H9 (cell line): ENCODE measurements at regions not wholly inside any gene's neighbourhood (a gene's known extent, or its start where the extent isn't known, plus 50 kb on each side); places are given as distances from the start of the nearest gene placed in this dataset.

ENCODE experiments used
- DNase-seq: peaks from one replicate; pipeline ENCODE4 v3.0.0-alpha.2; 2017
- H2AFZ ChIP-seq: one replicate; pipeline ENCODE4 v1.6.1; 2013; ENCODE audit warnings: mild to moderate bottlenecking, low read length, control low read depth, moderate library complexity
- H2AK5ac ChIP-seq: 2 replicates; pipeline ENCODE4 v1.6.1; 2013; ENCODE audit warnings: low read length, control low read depth, mixed read lengths; ENCODE audit not compliant: insufficient read length
- H2BK120ac ChIP-seq: one replicate; pipeline ENCODE4 v1.6.1; 2013; ENCODE audit warnings: low read depth, mild to moderate bottlenecking, low read length, control low read depth, inconsistent platforms; ENCODE audit not compliant: poor library complexity, severe bottlenecking
- H2BK12ac ChIP-seq: 2 replicates; pipeline ENCODE4 v1.6.1; 2013; ENCODE audit warnings: low read length, control low read depth, mixed read lengths, low read depth; ENCODE audit not compliant: insufficient read length
- H2BK15ac ChIP-seq: 2 replicates; pipeline ENCODE4 v1.6.1; 2013; ENCODE audit warnings: low read depth, low read length, control low read depth
- H2BK20ac ChIP-seq: one replicate; pipeline ENCODE4 v1.6.1; 2013; ENCODE audit warnings: low read depth, mild to moderate bottlenecking, low read length, control low read depth, inconsistent platforms; ENCODE audit not compliant: poor library complexity, severe bottlenecking
- H2BK5ac ChIP-seq: 2 replicates; pipeline ENCODE4 v1.6.1; 2013; ENCODE audit warnings: low read length, control low read depth, mixed read lengths; ENCODE audit not compliant: insufficient read length
- H3K14ac ChIP-seq: 2 replicates; pipeline ENCODE4 v1.6.1; 2013; ENCODE audit warnings: low read length, control low read depth; ENCODE audit not compliant: insufficient read depth
- H3K18ac ChIP-seq: 2 replicates; pipeline ENCODE4 v1.6.1; 2013; ENCODE audit warnings: low read depth, mild to moderate bottlenecking, mixed read lengths, low read length, control low read depth; ENCODE audit not compliant: insufficient read length
- H3K23ac ChIP-seq: 2 replicates; pipeline ENCODE4 v1.6.1; 2013; ENCODE audit warnings: low read length, control low read depth, mixed read lengths, low read depth; ENCODE audit not compliant: insufficient read length
- H3K23me2 ChIP-seq: 2 replicates; pipeline ENCODE4 v1.6.1; 2013; ENCODE audit warnings: low read depth, mild to moderate bottlenecking, mixed read lengths, low read length, control low read depth; ENCODE audit not compliant: insufficient read length, poor library complexity, severe bottlenecking
- H3K27ac ChIP-seq: 2 replicates; pipeline ENCODE4 v1.5.1; 2013; ENCODE audit warnings: low read length, control low read depth, mixed read lengths, low read depth; ENCODE audit not compliant: insufficient read length
- H3K27me3 ChIP-seq: 2 replicates; pipeline ENCODE4 v1.6.1; 2013; ENCODE audit warnings: low read length, control low read depth, inconsistent platforms; ENCODE audit not compliant: insufficient read depth
- H3K4ac ChIP-seq: 2 replicates; pipeline ENCODE4 v1.6.1; 2013; ENCODE audit warnings: low read depth, mild to moderate bottlenecking, control low read depth, inconsistent platforms, low read length, moderate library complexity
- H3K4me1 ChIP-seq: 2 replicates; pipeline ENCODE4 v1.6.1; 2013; ENCODE audit warnings: low read length, control low read depth, inconsistent platforms; ENCODE audit not compliant: insufficient read depth
- H3K4me2 ChIP-seq: 2 replicates; pipeline ENCODE4 v1.6.1; 2013; ENCODE audit warnings: low read length, control low read depth, mixed read lengths; ENCODE audit not compliant: insufficient read length, insufficient read depth
- H3K56ac ChIP-seq: 2 replicates; pipeline ENCODE4 v1.6.1; 2013; ENCODE audit warnings: low read depth, mild to moderate bottlenecking, mixed read lengths, low read length, control low read depth; ENCODE audit not compliant: insufficient read length
- H3K79me1 ChIP-seq: 2 replicates; pipeline ENCODE4 v1.6.1; 2013; ENCODE audit warnings: low read depth, mild to moderate bottlenecking, moderate library complexity, low read length, control low read depth, inconsistent platforms; ENCODE audit not compliant: insufficient read depth, poor library complexity, severe bottlenecking
- H3K79me2 ChIP-seq: 2 replicates; pipeline ENCODE4 v1.6.1; 2013; ENCODE audit warnings: low read length, control low read depth, inconsistent platforms; ENCODE audit not compliant: insufficient read depth
- H3K9ac ChIP-seq: 2 replicates; pipeline ENCODE4 v1.6.1; 2013; ENCODE audit warnings: low read length, control low read depth, mixed read lengths; ENCODE audit not compliant: insufficient read length; ENCODE audit errors: extremely low read depth
- H3K9me3 ChIP-seq: one replicate; pipeline ENCODE4 v1.6.1; 2013; ENCODE audit warnings: low read depth, low read length, inconsistent platforms; ENCODE audit not compliant: control insufficient read depth
- H3T11ph ChIP-seq: one replicate; pipeline ENCODE4 v1.6.1; 2013; ENCODE audit warnings: mild to moderate bottlenecking, low read length, control low read depth, inconsistent platforms
- H4K20me1 ChIP-seq: one replicate; pipeline ENCODE4 v1.6.1; 2013; ENCODE audit not compliant: control insufficient read depth, insufficient read length, insufficient read depth
- H4K5ac ChIP-seq: 2 replicates; pipeline ENCODE4 v1.6.1; 2013; ENCODE audit warnings: low read depth, mild to moderate bottlenecking, mixed read lengths, low read length, control low read depth; ENCODE audit not compliant: insufficient read length
- H4K8ac ChIP-seq: replicated peaks from 2 replicates; pipeline ENCODE4 v1.6.1; 2013; ENCODE audit warnings: low read length, control low read depth, mixed read lengths, low read depth; ENCODE audit not compliant: insufficient read length
- H4K91ac ChIP-seq: 2 replicates; pipeline ENCODE4 v1.6.1; 2013; ENCODE audit warnings: low read depth, mild to moderate bottlenecking, moderate library complexity, mixed read lengths, low read length, control low read depth; ENCODE audit not compliant: insufficient read length
- H3K27ac Mint-ChIP-seq, 3 experiments: 2 replicates in 2 of 3; 3 replicates in 1 of 3; pipeline ENCODE4 v1.8.0; 2020 to 2021; ENCODE audit warnings: mixed read lengths in 3 of 3, mild to moderate bottlenecking in 1 of 3, moderate library complexity in 1 of 3
- H3K27me3 Mint-ChIP-seq: 2 replicates; pipeline ENCODE4 v1.8.0; 2021; ENCODE audit warnings: low read depth, mild to moderate bottlenecking, moderate library complexity, mixed read lengths
- H3K36me3 Mint-ChIP-seq, 3 experiments: 2 replicates in 2 of 3; 3 replicates in 1 of 3; pipeline ENCODE4 v1.8.0; 2020 to 2021; ENCODE audit warnings: low read depth in 3 of 3, mixed read lengths in 3 of 3; ENCODE audit not compliant: insufficient read depth in 1 of 3
- H3K4me1 Mint-ChIP-seq, 2 experiments: 2 replicates each; pipeline ENCODE4 v1.8.0; 2020; ENCODE audit warnings: mixed read lengths in 2 of 2
- H3K4me3 Mint-ChIP-seq, 2 experiments: 2 replicates in 1 of 2; 3 replicates in 1 of 2; pipeline ENCODE4 v1.8.0; 2020 to 2021; ENCODE audit warnings: mild to moderate bottlenecking in 2 of 2, mixed read lengths in 2 of 2, moderate library complexity in 1 of 2
- H3K9me3 Mint-ChIP-seq, 2 experiments: 2 replicates in 1 of 2; 3 replicates in 1 of 2; pipeline ENCODE4 v1.8.0; 2020; ENCODE audit warnings: mild to moderate bottlenecking in 2 of 2, mixed read lengths in 2 of 2, moderate library complexity in 1 of 2
- CTCF ChIP-seq: fragments of 200-600 bp; sonication (generic); conservative IDR thresholded peaks from 3 replicates; pipeline ENCODE4 v1.8.0; 2021; ENCODE audit warnings: antibody characterized with exemption, mild to moderate bottlenecking
- WGBS: extraction: QIAGEN DNeasy Blood & Tissue Kit; methylation state at CpG from one replicate; pipeline ENCODE4 v1.1.7; 2013; ENCODE audit warnings: missing lambda C conversion rate, low lambda C conversion rate, mixed read lengths; ENCODE audit not compliant: insufficient read length; ENCODE audit errors: extremely low coverage; 5-methylcytosine and 5-hydroxymethylcytosine counted together

- no CpG with 5 or more reads among the region's 1 CpG for WGBS
- no peak overlapping the region for H3K27ac Mint-ChIP-seq
Observed at GRCh38 chr15:39488516-39488915, 92.4 kb upstream of the THBS1 start.

More at GRCh38 chr15:39488516-39488915, 92.4 kb upstream of the THBS1 start:
- no peak overlapping the region for H2BK12ac ChIP-seq
- H3K27ac ChIP-seq = no peak overlapping the region
- no peak overlapping the region for H4K5ac ChIP-seq
- H3K27me3 Mint-ChIP-seq = no peaks in the 10 kb centered on the region; the same call in 1 of the 2 replicates
- no peak overlapping the region for H3K23ac ChIP-seq
- no peak overlapping the region for H2AFZ ChIP-seq
- H2AK5ac ChIP-seq = no peak overlapping the region
- H3K4me1 Mint-ChIP-seq = peaks cover 0 to 5% of the 10 kb centered on the region in 2 experiments; a peak in 2 of 4 replicates
- H3K27me3 ChIP-seq = no peaks in the 10 kb centered on the region
- no peak overlapping the region for H3K56ac ChIP-seq
- H3K18ac ChIP-seq = no peak overlapping the region
- H4K20me1 ChIP-seq = no peaks in the 10 kb centered on the region
- no peak overlapping the region for H2BK5ac ChIP-seq
- DNase-seq = no peak
- no peak overlapping the region for H3K14ac ChIP-seq
- no peak overlapping the region for H2BK15ac ChIP-seq
- no peak overlapping the region for H2BK120ac ChIP-seq
- no peaks in the 10 kb centered on the region for H3K9me3 Mint-ChIP-seq
- no peak overlapping the region for H3K9ac ChIP-seq
- TF ChIP-seq CTCF = no peak
- H3K23me2 ChIP-seq = no peaks in the 10 kb centered on the region
- no peak overlapping the region for H3K4me2 ChIP-seq
- no peaks in the 10 kb centered on the region for H3K9me3 ChIP-seq
- no peak overlapping the region for H4K91ac ChIP-seq
- no peaks in the 10 kb centered on the region; a peak in 1 of 7 replicates for H3K36me3 Mint-ChIP-seq
- no peak overlapping the region for H3K4me3 Mint-ChIP-seq
- no peak overlapping the region for H3T11ph ChIP-seq
- no peaks in the 10 kb centered on the region for H3K79me1 ChIP-seq
- H3K79me2 ChIP-seq = no peaks in the 10 kb centered on the region
- no peak overlapping the region for H2BK20ac ChIP-seq
- H3K4ac ChIP-seq = no peak overlapping the region
- no peaks in the 10 kb centered on the region for H3K4me1 ChIP-seq
- H4K8ac ChIP-seq = no peak overlapping the region
